GM21526 (cell line): ENCODE measurements at regions not wholly inside any gene's neighbourhood (a gene's known extent, or its start where the extent isn't known, plus 50 kb on each side); places are given as distances from the start of the nearest gene placed in this dataset.

Source experiments
- ATAC-seq: cut with Tn5 transposase; IDR thresholded peaks from one replicate; pipeline ENCODE4 v1.9.1; 2021; ENCODE audit warnings: moderate library complexity; ENCODE audit not compliant: unreplicated experiment, low FRiP score

- no peak for ATAC-seq
Observed at GRCh38 chrX:10021461-10022272, 54.5 kb downstream of the CLDN34 start.

- ATAC-seq: no peak
Observed at GRCh38 chrX:10022273-10022541, 55.0 kb downstream of the CLDN34 start.

GRCh38 chrX:10022580-10023245 lies 55.6 kb downstream of the CLDN34 start:
- no peak for ATAC-seq

GRCh38 chrX:10023821-10024220 lies 56.7 kb downstream of the CLDN34 start:
- ATAC-seq: no peak

- no peak for ATAC-seq
Observed at GRCh38 chrX:10025742-10026493, 58.8 kb downstream of the CLDN34 start.

- no peak for ATAC-seq
Observed at GRCh38 chrX:10028283-10029104, 61.3 kb downstream of the CLDN34 start.

GRCh38 chrX:10030570-10030969 lies 63.4 kb downstream of the CLDN34 start:
- no peak for ATAC-seq

- no peak for ATAC-seq
Observed at GRCh38 chrX:10031746-10032145, 64.6 kb downstream of the CLDN34 start.

GRCh38 chrX:10032147-10032546 lies 65.0 kb downstream of the CLDN34 start:
- no peak for ATAC-seq

- no peak for ATAC-seq
Observed at GRCh38 chrX:10033375-10034007, 66.3 kb downstream of the CLDN34 start.

GRCh38 chrX:10034740-10035260 lies 67.6 kb downstream of the CLDN34 start:
- no peak for ATAC-seq

GRCh38 chrX:10038585-10038984 lies 71.4 kb downstream of the CLDN34 start:
- ATAC-seq: no peak

- no peak for ATAC-seq
Observed at GRCh38 chrX:10039821-10040793, 72.9 kb downstream of the CLDN34 start.

- ATAC-seq: no peak
Observed at GRCh38 chrX:10040961-10041360, 73.8 kb downstream of the CLDN34 start.

GRCh38 chrX:10041383-10041782 lies 74.2 kb downstream of the CLDN34 start:
- no peak for ATAC-seq

GRCh38 chrX:10042055-10042454 lies 74.9 kb downstream of the CLDN34 start:
- ATAC-seq: no peak

GRCh38 chrX:10043386-10043785 lies 76.2 kb downstream of the CLDN34 start:
- no peak for ATAC-seq

- no peak for ATAC-seq
Observed at GRCh38 chrX:10044021-10044420, 76.9 kb downstream of the CLDN34 start.
